B cell (primary cell): ENCODE measurements at regions not wholly inside any gene's neighbourhood (a gene's known extent, or its start where the extent isn't known, plus 50 kb on each side); places are given as distances from the start of the nearest gene placed in this dataset.

Experiments
- ATAC-seq: fragments of 200-7000 bp; cut with Tn5 transposase; one replicate; pipeline ENCODE4 v1.10.0; 2021; ENCODE audit warnings: low read depth, mild to moderate bottlenecking, moderate number of reproducible peaks, moderate library complexity
- CTCF ChIA-PET: fragments of 350-600 bp; sonication (Branson Sonifier 250); formaldehyde crosslinking; loops from one replicate; lab custom pipeline; 2021; ENCODE audit warnings: antibody characterized with exemption, inconsistent platforms; lab: Charles Lee
- POLR2A ChIA-PET: fragments of 350-600 bp; sonication (Branson Sonifier 250); formaldehyde crosslinking; loops from one replicate; lab custom pipeline; 2021; ENCODE audit warnings: antibody characterized with exemption; lab: Charles Lee
- DNase-seq: peaks from one replicate; pipeline ENCODE4 v3.0.0; 2013
- H2AFZ ChIP-seq: 2 replicates; pipeline ENCODE4 v1.6.1; 2012; ENCODE audit warnings: mild to moderate bottlenecking, low read depth, low read length; ENCODE audit not compliant: insufficient read depth, poor library complexity, severe bottlenecking
- H3K27ac ChIP-seq, 2 donors: 1 replicate in 1 of 2; 2 replicates in 1 of 2; pipeline ENCODE4 v1.5.1; 2012 to 2013; ENCODE audit warnings: low read length in 2 of 2, mild to moderate bottlenecking in 2 of 2, moderate library complexity in 1 of 2
- H3K27me3 ChIP-seq, 4 experiments: fragments of 200-600 bp in 1 of 4; sonication (generic) in 1 of 4; replicated peaks in 1 of 4; 1 replicate in 2 of 4; 2 replicates in 2 of 4; pipeline versions ENCODE4 v1.6.1 to v1.7.0; 2013 to 2016; ENCODE audit warnings: low read length in 3 of 4, mild to moderate bottlenecking in 2 of 4, mixed read lengths in 1 of 4, moderate library complexity in 1 of 4; ENCODE audit not compliant: insufficient read depth in 4 of 4, control insufficient read depth in 3 of 4; ENCODE audit errors: control extremely low read depth in 1 of 4
- H3K36me3 ChIP-seq, 2 experiments: replicated peaks in 1 of 2; 1 replicate in 1 of 2; 2 replicates in 1 of 2; pipeline versions ENCODE4 v1.6.1 to v1.7.1; 2013; ENCODE audit warnings: low read length in 1 of 2; ENCODE audit not compliant: insufficient read depth in 2 of 2, control insufficient read depth in 1 of 2; ENCODE audit errors: control extremely low read depth in 1 of 2, extremely low read depth in 1 of 2
- H3K4me1 ChIP-seq, 2 donors: fragments of 200-600 bp in 1 of 2; sonication (generic) in 1 of 2; 1 replicate in 1 of 2; 2 replicates in 1 of 2; pipeline versions ENCODE4 v1.5.1 to v1.6.1; 2013 to 2017; ENCODE audit warnings: low read length in 2 of 2; ENCODE audit not compliant: control insufficient read depth in 2 of 2, insufficient read depth in 2 of 2
- H3K4me2 ChIP-seq: replicated peaks from 2 replicates; pipeline ENCODE3; 2012; ENCODE audit warnings: mild to moderate bottlenecking, low read depth, low read length; ENCODE audit not compliant: poor library complexity, severe bottlenecking
- H3K4me3 ChIP-seq, 5 experiments: fragments of 200-600 bp in 1 of 5; sonication (generic) in 1 of 5; 1 replicate in 3 of 5; 2 replicates in 2 of 5; pipeline versions ENCODE4 v1.5.1 to v1.7.0; 2011 to 2016; ENCODE audit warnings: low read length in 4 of 5, mild to moderate bottlenecking in 4 of 5, low read depth in 2 of 5, control low read depth in 1 of 5, moderate library complexity in 1 of 5; ENCODE audit not compliant: insufficient read depth in 1 of 5; ENCODE audit errors: control extremely low read depth in 1 of 5, extremely low read depth in 1 of 5
- H3K79me2 ChIP-seq: fragments of 200-600 bp; sonication (generic); one replicate; pipeline ENCODE4 v1.6.0; 2016; ENCODE audit warnings: low read length; ENCODE audit not compliant: control insufficient read depth, insufficient read depth
- H3K9ac ChIP-seq: fragments of 200-600 bp; sonication (generic); 2 replicates; pipeline ENCODE4 v1.6.1; 2017; ENCODE audit warnings: mild to moderate bottlenecking, low read length, moderate library complexity
- H3K9me3 ChIP-seq, 3 donors: one replicate each; pipeline versions ENCODE4 v1.6.1 to v1.7.1; 2013; ENCODE audit warnings: low read length in 2 of 3; ENCODE audit not compliant: control insufficient read depth in 2 of 3, insufficient read depth in 1 of 3; ENCODE audit errors: control extremely low read depth in 1 of 3
- H4K20me1 ChIP-seq: 2 replicates; pipeline ENCODE4 v1.6.0; 2012; ENCODE audit warnings: mild to moderate bottlenecking, low read length; ENCODE audit not compliant: insufficient read depth, control insufficient read depth, poor library complexity, severe bottlenecking
- H3K27ac Mint-ChIP-seq: one replicate; pipeline ENCODE4 v1.8.0; 2021; ENCODE audit warnings: mixed read lengths
- H3K27me3 Mint-ChIP-seq: one replicate; pipeline ENCODE4 v1.8.0; 2021; ENCODE audit warnings: mixed read lengths
- H3K4me1 Mint-ChIP-seq: one replicate; pipeline ENCODE4 v1.8.0; 2021; ENCODE audit warnings: mixed read lengths
- H3K4me3 Mint-ChIP-seq: one replicate; pipeline ENCODE4 v1.8.0; 2021; ENCODE audit warnings: mixed read lengths
- H3K9me3 Mint-ChIP-seq: one replicate; pipeline ENCODE4 v1.8.0; 2022; ENCODE audit warnings: mixed read lengths; ENCODE audit not compliant: insufficient read depth
- EZH2 ChIP-seq: IDR thresholded peaks from 2 replicates; pipeline ENCODE4 v1.6.1; 2012; ENCODE audit warnings: borderline replicate concordance, low read depth, mild to moderate bottlenecking, moderate library complexity, low read length; ENCODE audit not compliant: insufficient read depth, poor library complexity, severe bottlenecking
- WGBS: methylation state at CpG from one replicate; pipeline ENCODE4 v1.1.5; 2013; ENCODE audit warnings: missing lambda C conversion rate; ENCODE audit not compliant: insufficient coverage; 5-methylcytosine and 5-hydroxymethylcytosine counted together
- intact Hi-C: fragments of 100-400 bp; cut with micrococcal nuclease; formaldehyde crosslinking; loops from one replicate; pipeline ENCODE4 v1.10.0; 2022
- TF ChIP-seq, protein P1 (sequence below): fragments of 200-600 bp; IDR thresholded peaks from one replicate; pipeline ENCODE4 v1.8.0; 2022; ENCODE audit warnings: antibody characterized with exemption, mild to moderate bottlenecking

GRCh38 chr11:70887542-70887827 is 364.9 kb downstream of the SHANK2 start:
- intact Hi-C loops, result no loop called here
- no peaks in the 10 kb centered on the region for H3K27me3 ChIP-seq
- no peak for DNase-seq
- no peak overlapping the region for H3K27ac ChIP-seq
- Mint-ChIP-seq H3K4me1 (no peaks in the 10 kb centered on the region), H3K4me3 (no peak overlapping the region), H3K27ac (no peak overlapping the region), H3K27me3 (no peaks in the 10 kb centered on the region), H3K9me3 (no peaks in the 10 kb centered on the region)
- TF ChIP-seq, protein P1, sequence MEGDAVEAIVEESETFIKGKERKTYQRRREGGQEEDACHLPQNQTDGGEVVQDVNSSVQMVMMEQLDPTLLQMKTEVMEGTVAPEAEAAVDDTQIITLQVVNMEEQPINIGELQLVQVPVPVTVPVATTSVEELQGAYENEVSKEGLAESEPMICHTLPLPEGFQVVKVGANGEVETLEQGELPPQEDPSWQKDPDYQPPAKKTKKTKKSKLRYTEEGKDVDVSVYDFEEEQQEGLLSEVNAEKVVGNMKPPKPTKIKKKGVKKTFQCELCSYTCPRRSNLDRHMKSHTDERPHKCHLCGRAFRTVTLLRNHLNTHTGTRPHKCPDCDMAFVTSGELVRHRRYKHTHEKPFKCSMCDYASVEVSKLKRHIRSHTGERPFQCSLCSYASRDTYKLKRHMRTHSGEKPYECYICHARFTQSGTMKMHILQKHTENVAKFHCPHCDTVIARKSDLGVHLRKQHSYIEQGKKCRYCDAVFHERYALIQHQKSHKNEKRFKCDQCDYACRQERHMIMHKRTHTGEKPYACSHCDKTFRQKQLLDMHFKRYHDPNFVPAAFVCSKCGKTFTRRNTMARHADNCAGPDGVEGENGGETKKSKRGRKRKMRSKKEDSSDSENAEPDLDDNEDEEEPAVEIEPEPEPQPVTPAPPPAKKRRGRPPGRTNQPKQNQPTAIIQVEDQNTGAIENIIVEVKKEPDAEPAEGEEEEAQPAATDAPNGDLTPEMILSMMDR, result no peak
- no peak for TF ChIP-seq EZH2
- H3K4me3 ChIP-seq, result no peak overlapping the region
- ChIA-PET POLR2A (no interaction called here), CTCF (no interaction called here)
- H3K9ac ChIP-seq, result no peak overlapping the region
- no peak overlapping the region for H3K4me2 ChIP-seq
- no peaks in the 10 kb centered on the region for H3K79me2 ChIP-seq
- no peaks in the 10 kb centered on the region for H4K20me1 ChIP-seq
- ATAC-seq, result no peak
- 75% methylated on average over 1 of the region's 2 CpGs for WGBS
- no peaks in the 10 kb centered on the region for H3K4me1 ChIP-seq
- no peaks in the 10 kb centered on the region for H3K36me3 ChIP-seq
- H2AFZ ChIP-seq, result no peak overlapping the region
- H3K9me3 ChIP-seq, result peaks cover 0 to 8% (median 0%) of the 10 kb centered on the region in 3 donors

- Mint-ChIP-seq H3K9me3 (no peaks in the 10 kb centered on the region), H3K4me3 (no peak overlapping the region), H3K4me1 (no peaks in the 10 kb centered on the region), H3K27ac (no peak overlapping the region), H3K27me3 (no peaks in the 10 kb centered on the region)
- Histone ChIP-seq H3K36me3 (no peaks in the 10 kb centered on the region), H3K27me3 (no peaks in the 10 kb centered on the region), H3K4me2 (no peak overlapping the region), H3K79me2 (no peaks in the 10 kb centered on the region), H3K9me3 (peaks cover 0 to 8% (median 0%) of the 10 kb centered on the region in 3 donors), H2AFZ (no peak overlapping the region), H3K27ac (no peak overlapping the region), H4K20me1 (no peaks in the 10 kb centered on the region), H3K9ac (no peak overlapping the region), H3K4me1 (no peaks in the 10 kb centered on the region), H3K4me3 (no peak overlapping the region)
- CTCF ChIA-PET, result no interaction called here
- no peak for DNase-seq
- POLR2A ChIA-PET, result no interaction called here
- TF ChIP-seq, protein P1, result no peak
- TF ChIP-seq EZH2, result no peak
- ATAC-seq, result no peak
- intact Hi-C loops, result no loop called here
- WGBS, result 28% methylated on average over 5 of the region's 6 CpGs
Measured at GRCh38 chr11:70888061-70888460, 364.3 kb downstream of the SHANK2 start.
